SK-N-SH treated with all-trans-retinoic acid at 6 μM for 48 hours (cell line): ENCODE measurements at regions not wholly inside any gene's neighbourhood (a gene's known extent, or its start where the extent isn't known, plus 50 kb on each side); places are given as distances from the start of the nearest gene placed in this dataset.

Source experiments
- ARNTL ChIP-seq: fragments of 450-650 bp; formaldehyde crosslinking; IDR thresholded peaks from 2 replicates; pipeline ENCODE4 v1.5.0; 2020; ENCODE audit warnings: low read depth, mild to moderate bottlenecking, moderate library complexity, borderline replicate concordance
- BACH2 ChIP-seq: fragments of 250-450 bp; sonication (Bioruptor Pico); IDR thresholded peaks from 2 replicates; pipeline ENCODE4 v1.9.0; 2021; ENCODE audit warnings: mild to moderate bottlenecking, borderline replicate concordance
- ESRRG ChIP-seq: fragments of 250-450 bp; sonication (Bioruptor Pico); IDR thresholded peaks from 2 replicates; pipeline ENCODE4 v1.6.1; 2021; ENCODE audit warnings: mild to moderate bottlenecking
- ISL1 ChIP-seq: fragments of 250-450 bp; sonication (Bioruptor Pico); IDR thresholded peaks from 2 replicates; pipeline ENCODE4 v2.1.2; 2022; ENCODE audit warnings: mild to moderate bottlenecking, moderate library complexity
- OSR1 ChIP-seq: fragments of 250-450 bp; sonication (Bioruptor Pico); IDR thresholded peaks from 2 replicates; pipeline ENCODE4 v1.8.0; 2022; ENCODE audit warnings: moderate library complexity, mild to moderate bottlenecking, inconsistent platforms
- PPARA ChIP-seq: fragments of 250-450 bp; sonication (Bioruptor Pico); IDR thresholded peaks from 2 replicates; pipeline ENCODE4 v1.5.0; 2020; ENCODE audit warnings: mild to moderate bottlenecking, borderline replicate concordance
- RARB ChIP-seq: fragments of 250-450 bp; sonication (Bioruptor Pico); IDR thresholded peaks from 2 replicates; pipeline ENCODE4 v1.8.0; 2021; ENCODE audit warnings: mild to moderate bottlenecking, moderate library complexity
- SNAI2 ChIP-seq: fragments of 250-450 bp; sonication (Bioruptor Pico); IDR thresholded peaks from 2 replicates; pipeline ENCODE4 v1.5.0; 2020; ENCODE audit warnings: mild to moderate bottlenecking, moderate library complexity
- TOX ChIP-seq: fragments of 250-450 bp; sonication (Bioruptor Pico); IDR thresholded peaks from 2 replicates; pipeline ENCODE4 v1.8.0; 2021; ENCODE audit warnings: mild to moderate bottlenecking, moderate library complexity, borderline replicate concordance
- ZFP3 ChIP-seq: fragments of 250-450 bp; sonication (Bioruptor Pico); IDR thresholded peaks from 2 replicates; pipeline ENCODE4 v1.5.0; 2020; ENCODE audit warnings: mild to moderate bottlenecking, moderate library complexity
- ZNF565 ChIP-seq: fragments of 450-650 bp; formaldehyde crosslinking; conservative IDR thresholded peaks from 2 replicates; pipeline ENCODE4 v1.5.0; 2020; ENCODE audit warnings: low read depth, mild to moderate bottlenecking, moderate library complexity
- ZNF8 ChIP-seq: fragments of 450-650 bp; formaldehyde crosslinking; IDR thresholded peaks from 2 replicates; pipeline ENCODE4 v1.5.0; 2020; ENCODE audit warnings: mild to moderate bottlenecking, moderate library complexity
- TF ChIP-seq, protein P1 (sequence below): fragments of 250-450 bp; sonication (Bioruptor Pico); IDR thresholded peaks from 2 replicates; pipeline ENCODE4 v1.8.0; 2020; ENCODE audit warnings: mild to moderate bottlenecking, moderate library complexity, borderline replicate concordance
- TF ChIP-seq, protein P2 (sequence below): fragments of 250-450 bp; sonication (Bioruptor Pico); IDR thresholded peaks from 2 replicates; pipeline ENCODE4 v1.8.0; 2021; ENCODE audit warnings: low read depth, mild to moderate bottlenecking, moderate library complexity, borderline replicate concordance

DNA sequence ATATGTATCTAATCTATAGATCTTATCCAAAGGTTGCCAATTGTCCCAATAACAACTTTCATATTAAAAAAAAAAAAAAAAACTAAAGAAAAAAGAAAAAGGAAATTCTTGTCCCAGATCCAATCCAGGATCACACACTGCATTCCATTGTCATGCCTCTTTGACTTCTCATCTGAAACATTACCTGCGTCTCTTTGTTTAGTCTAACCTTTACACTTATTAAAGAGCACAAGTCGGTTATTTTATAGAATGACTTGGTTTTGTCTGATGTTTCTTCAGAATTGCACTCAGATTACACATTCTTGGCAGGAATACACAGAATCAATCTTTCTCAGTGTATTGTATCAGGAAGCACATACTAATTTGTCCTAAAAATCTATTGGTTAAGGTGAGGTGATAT is 392.5 kb upstream of the KLHL29 start:
- TF ChIP-seq ZNF565 (no peak), ZFP3 (CRISPR knock-in tag) (no peak), TOX (CRISPR knock-in tag) (no peak), BACH2 (no peak), PPARA (CRISPR knock-in tag) (no peak), ISL1 (no peak), ZNF8 (CRISPR knock-in tag) (no peak), SNAI2 (CRISPR knock-in tag) (no peak), ESRRG (CRISPR knock-in tag) (no peak), OSR1 (CRISPR knock-in tag) (no peak), RARB (CRISPR knock-in tag) (no peak), ARNTL (no peak)
- TF ChIP-seq, protein P1, sequence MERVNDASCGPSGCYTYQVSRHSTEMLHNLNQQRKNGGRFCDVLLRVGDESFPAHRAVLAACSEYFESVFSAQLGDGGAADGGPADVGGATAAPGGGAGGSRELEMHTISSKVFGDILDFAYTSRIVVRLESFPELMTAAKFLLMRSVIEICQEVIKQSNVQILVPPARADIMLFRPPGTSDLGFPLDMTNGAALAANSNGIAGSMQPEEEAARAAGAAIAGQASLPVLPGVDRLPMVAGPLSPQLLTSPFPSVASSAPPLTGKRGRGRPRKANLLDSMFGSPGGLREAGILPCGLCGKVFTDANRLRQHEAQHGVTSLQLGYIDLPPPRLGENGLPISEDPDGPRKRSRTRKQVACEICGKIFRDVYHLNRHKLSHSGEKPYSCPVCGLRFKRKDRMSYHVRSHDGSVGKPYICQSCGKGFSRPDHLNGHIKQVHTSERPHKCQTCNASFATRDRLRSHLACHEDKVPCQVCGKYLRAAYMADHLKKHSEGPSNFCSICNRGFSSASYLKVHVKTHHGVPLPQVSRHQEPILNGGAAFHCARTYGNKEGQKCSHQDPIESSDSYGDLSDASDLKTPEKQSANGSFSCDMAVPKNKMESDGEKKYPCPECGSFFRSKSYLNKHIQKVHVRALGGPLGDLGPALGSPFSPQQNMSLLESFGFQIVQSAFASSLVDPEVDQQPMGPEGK (CRISPR knock-in tag): no peak
- TF ChIP-seq, protein P2, sequence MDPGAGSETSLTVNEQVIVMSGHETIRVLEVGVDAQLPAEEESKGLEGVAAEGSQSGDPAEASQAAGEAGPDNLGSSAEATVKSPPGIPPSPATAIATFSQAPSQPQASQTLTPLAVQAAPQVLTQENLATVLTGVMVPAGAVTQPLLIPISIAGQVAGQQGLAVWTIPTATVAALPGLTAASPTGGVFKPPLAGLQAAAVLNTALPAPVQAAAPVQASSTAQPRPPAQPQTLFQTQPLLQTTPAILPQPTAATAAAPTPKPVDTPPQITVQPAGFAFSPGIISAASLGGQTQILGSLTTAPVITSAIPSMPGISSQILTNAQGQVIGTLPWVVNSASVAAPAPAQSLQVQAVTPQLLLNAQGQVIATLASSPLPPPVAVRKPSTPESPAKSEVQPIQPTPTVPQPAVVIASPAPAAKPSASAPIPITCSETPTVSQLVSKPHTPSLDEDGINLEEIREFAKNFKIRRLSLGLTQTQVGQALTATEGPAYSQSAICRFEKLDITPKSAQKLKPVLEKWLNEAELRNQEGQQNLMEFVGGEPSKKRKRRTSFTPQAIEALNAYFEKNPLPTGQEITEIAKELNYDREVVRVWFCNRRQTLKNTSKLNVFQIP (CRISPR knock-in tag): no peak
